Astrocyte of the cerebellum (primary cell): ENCODE measurements at regions not wholly inside any gene's neighbourhood (a gene's known extent, or its start where the extent isn't known, plus 50 kb on each side); places are given as distances from the start of the nearest gene placed in this dataset.

Source experiments
- DNase-seq: peaks from one replicate; pipeline ENCODE4 v3.0.0-alpha.2; 2011; ENCODE audit warnings: low read depth
- H3K4me3 ChIP-seq: 2 replicates; pipeline ENCODE4 v1.5.1; 2011; ENCODE audit warnings: mild to moderate bottlenecking, low read depth, low read length, moderate library complexity
- in situ Hi-C: cut with HindIII; loops from 2 replicates; pipeline ENCODE4 v1.10.0; 2017; ENCODE audit warnings: low sequenced_read_pairs
- TF ChIP-seq, protein P1 (sequence below): IDR thresholded peaks from 2 replicates; pipeline ENCODE4 v1.5.1; 2012; ENCODE audit warnings: low read length, low read depth, moderate library complexity, mild to moderate bottlenecking; ENCODE audit errors: missing control alignments

DNA sequence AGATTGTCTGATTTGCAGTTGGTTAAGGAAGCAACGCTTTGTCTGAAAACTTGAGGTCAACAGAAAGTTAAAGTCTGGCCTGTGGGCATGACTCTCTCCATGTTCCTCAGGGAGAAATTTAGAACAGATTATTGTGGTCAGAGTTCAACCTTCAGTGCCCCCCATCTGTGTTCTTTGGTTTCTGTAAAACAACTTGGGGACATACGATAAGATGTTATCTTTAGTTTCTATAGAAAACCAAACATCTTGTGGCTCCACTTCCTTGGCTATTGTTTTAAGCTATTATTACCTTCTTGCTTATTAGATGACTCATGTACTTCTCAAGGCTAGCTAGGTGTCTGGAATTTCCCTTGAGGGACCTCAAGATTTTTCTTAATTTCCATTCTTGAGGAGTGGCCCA is 507.7 kb downstream of the PDHA2 start:
- in situ Hi-C loops = no loop called here
- no peak for DNase-seq
- no peak overlapping the region for H3K4me3 ChIP-seq
- TF ChIP-seq, protein P1, sequence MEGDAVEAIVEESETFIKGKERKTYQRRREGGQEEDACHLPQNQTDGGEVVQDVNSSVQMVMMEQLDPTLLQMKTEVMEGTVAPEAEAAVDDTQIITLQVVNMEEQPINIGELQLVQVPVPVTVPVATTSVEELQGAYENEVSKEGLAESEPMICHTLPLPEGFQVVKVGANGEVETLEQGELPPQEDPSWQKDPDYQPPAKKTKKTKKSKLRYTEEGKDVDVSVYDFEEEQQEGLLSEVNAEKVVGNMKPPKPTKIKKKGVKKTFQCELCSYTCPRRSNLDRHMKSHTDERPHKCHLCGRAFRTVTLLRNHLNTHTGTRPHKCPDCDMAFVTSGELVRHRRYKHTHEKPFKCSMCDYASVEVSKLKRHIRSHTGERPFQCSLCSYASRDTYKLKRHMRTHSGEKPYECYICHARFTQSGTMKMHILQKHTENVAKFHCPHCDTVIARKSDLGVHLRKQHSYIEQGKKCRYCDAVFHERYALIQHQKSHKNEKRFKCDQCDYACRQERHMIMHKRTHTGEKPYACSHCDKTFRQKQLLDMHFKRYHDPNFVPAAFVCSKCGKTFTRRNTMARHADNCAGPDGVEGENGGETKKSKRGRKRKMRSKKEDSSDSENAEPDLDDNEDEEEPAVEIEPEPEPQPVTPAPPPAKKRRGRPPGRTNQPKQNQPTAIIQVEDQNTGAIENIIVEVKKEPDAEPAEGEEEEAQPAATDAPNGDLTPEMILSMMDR = no peak

DNA sequence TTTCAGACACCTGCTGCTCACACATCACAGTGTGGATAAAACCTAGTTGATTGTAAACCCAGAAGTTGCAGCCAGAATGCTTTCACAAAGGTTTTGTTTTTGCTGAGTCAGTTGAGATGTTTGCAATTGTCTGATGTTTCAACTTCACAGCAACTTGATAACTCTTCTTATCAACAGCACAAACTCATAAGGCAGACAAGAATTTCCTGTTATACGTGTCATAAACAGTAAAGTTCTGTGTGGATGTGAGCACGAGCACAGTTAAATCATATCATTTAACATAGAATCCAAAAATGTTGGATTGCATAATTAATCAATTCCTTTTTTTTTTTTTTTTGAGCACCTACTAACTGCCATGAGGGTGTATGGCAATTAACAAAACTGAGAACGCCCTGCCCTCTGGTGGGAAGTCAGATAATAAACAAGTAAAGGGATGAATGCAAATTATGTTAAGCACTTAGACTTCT is 512.2 kb downstream of the PDHA2 start:
- TF ChIP-seq, protein P1 = peak; percentile 42
- in situ Hi-C loops = no loop called here
- peak; percentile 22 for DNase-seq
- H3K4me3 ChIP-seq = no peak overlapping the region

DNA sequence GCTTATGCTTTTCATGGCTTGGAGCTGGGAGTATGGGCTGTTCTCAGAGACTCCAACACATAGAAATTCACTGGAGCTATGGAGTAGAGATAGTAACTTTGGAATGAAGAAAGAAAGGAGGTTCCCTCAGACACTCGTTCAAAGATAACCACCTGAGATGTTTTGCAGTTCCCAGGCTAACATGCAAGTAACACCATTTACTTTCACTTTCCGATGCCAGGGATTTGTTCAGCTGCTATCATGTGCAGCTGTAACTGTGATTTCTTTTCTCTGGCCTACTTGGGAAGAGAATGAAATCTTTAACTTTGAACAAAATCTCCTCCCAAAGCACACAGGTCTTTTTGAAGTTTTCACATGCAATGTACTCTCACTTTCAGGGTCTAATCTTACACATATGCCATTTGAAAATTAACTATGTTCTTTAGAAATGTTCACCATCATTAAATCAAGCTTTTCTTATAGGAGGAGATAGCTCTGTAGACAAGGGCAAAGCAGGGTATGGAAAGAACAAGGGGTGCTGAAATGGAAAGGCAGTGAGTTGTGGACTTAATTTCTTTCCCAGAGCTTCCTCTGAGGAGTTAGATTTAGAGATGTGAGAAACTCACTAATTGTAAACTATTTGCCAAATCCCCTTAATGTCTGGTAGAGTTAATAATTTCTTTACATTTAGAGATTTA is 514.3 kb downstream of the PDHA2 start:
- no peak overlapping the region for H3K4me3 ChIP-seq
- TF ChIP-seq, protein P1 = no peak
- in situ Hi-C loops = no loop called here
- DNase-seq = peak; percentile 19

DNA sequence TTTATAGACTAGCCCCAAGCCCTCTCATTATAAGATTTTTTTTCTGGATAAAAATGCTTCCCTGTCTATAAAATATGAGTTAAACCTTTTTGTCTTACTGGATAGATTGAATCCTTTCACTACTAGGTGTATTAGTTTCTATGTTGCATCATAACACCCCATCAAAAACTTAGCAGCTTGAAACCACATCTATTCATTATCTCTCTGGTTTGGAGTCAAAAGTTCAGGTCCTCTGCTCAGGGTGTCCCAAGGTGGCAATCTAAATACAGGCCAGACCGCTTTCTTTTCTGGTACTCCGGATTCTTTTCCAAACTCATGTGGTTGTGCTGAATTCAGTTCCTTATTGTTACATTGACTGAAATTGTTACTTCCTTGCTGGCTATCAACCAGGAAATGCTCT is 515.5 kb downstream of the PDHA2 start:
- in situ Hi-C loops = no loop called here
- H3K4me3 ChIP-seq = no peak overlapping the region
- TF ChIP-seq, protein P1 = no peak
- no peak for DNase-seq

DNA sequence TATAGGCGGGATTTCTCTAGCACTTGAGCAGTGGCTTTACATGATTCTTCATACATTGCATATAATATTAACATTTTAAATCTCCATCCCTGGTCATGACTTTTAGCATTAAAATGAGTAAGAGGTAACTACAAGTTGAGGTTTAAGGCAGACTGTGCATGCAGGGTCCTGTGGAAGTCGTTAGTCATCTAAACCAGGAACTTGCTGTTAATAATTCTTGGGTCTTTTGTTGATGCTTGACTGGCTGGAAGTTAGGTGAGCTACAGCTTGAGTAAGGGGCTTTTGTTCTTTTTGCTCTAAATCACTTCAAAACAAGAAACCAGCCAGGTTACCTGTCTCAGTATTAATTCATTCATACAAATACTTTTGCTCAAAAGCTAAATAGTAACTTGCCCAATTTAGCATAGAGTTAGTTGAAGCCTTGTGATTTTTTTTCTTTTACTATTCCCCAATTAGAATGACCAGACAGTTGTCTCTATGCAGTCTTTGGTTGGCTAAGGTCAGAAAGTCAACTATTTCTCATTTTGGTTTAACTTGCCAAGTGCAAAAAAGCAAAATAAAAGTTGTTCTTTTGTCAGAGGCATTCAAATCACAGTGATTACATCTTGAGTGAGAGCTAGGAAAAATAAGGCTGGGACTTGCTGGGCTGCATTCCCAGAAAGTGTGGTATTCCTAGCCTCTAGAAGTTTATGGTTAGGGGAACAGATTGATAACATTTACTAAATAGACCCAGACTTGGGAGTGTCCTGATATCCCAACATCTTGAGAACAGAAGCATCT is 516.9 kb downstream of the PDHA2 start:
- no peak overlapping the region for H3K4me3 ChIP-seq
- TF ChIP-seq, protein P1 = no peak
- in situ Hi-C loops = no loop called here
- DNase-seq = peak; percentile 79

DNA sequence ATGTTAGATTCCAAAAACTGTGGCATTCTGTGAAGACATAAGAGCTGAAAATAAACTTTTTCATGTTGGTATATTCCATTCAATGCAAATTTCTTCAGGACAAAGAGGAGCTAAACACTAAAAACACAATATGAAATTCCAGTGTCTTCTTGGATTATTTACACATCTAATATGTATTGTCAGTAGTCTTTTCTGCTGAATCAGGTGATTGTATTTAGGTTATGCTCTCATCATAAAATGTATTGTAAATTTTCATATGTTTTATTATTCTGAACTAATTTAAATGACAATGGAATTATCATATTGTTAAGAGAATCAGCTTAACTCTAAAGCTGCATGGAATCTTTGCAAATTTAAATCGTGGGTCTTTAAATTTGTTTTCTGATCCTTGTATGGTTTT is 526.7 kb downstream of the PDHA2 start:
- no peak overlapping the region for H3K4me3 ChIP-seq
- TF ChIP-seq, protein P1 = no peak
- in situ Hi-C loops = no loop called here
- no peak for DNase-seq
